A549 (cell line): ENCODE measurements at regions not wholly inside any gene's neighbourhood (a gene's known extent, or its start where the extent isn't known, plus 50 kb on each side); places are given as distances from the start of the nearest gene placed in this dataset.

Experiments used
- MYC ChIP-seq: IDR thresholded peaks from 2 replicates; pipeline ENCODE4 v1.6.1; 2012; ENCODE audit warnings: mild to moderate bottlenecking, inconsistent platforms, low read length, improper control_type of control experiment, borderline replicate concordance
- RAD21 ChIP-seq, 2 experiments: fragments of >200 bp in 1 of 2; sonication (Bioruptor Twin) in 1 of 2; formaldehyde crosslinking in 1 of 2; IDR thresholded peaks in 1 of 2; conservative IDR thresholded peaks in 1 of 2; 2 replicates in 1 of 2; 3 replicates in 1 of 2; pipeline ENCODE4 v1.6.1; 2012 to 2018; ENCODE audit warnings: inconsistent platforms in 1 of 2
- RFX5 ChIP-seq: fragments of 450-650 bp; IDR thresholded peaks from 2 replicates; pipeline ENCODE4 v1.7.1; 2014; ENCODE audit warnings: antibody characterized with exemption, mild to moderate bottlenecking, moderate library complexity
- TFCP2L1 ChIP-seq: fragments of 250-450 bp; sonication (Bioruptor Pico); IDR thresholded peaks from 2 replicates; pipeline ENCODE4 v1.5.0; 2021; ENCODE audit warnings: mild to moderate bottlenecking
- ZC3H11A ChIP-seq: fragments of 450-650 bp; IDR thresholded peaks from 2 replicates; pipeline ENCODE4 v1.6.1; 2014; ENCODE audit warnings: antibody characterized with exemption, mild to moderate bottlenecking
- TF ChIP-seq, protein P1 (sequence below): IDR thresholded peaks from 2 replicates; pipeline ENCODE4 v1.6.1; 2012
- TF ChIP-seq, protein P2 (sequence below): fragments of >200 bp; sonication (Bioruptor Twin); formaldehyde crosslinking; IDR thresholded peaks from 3 replicates; pipeline ENCODE4 v1.5.1; 2016

DNA sequence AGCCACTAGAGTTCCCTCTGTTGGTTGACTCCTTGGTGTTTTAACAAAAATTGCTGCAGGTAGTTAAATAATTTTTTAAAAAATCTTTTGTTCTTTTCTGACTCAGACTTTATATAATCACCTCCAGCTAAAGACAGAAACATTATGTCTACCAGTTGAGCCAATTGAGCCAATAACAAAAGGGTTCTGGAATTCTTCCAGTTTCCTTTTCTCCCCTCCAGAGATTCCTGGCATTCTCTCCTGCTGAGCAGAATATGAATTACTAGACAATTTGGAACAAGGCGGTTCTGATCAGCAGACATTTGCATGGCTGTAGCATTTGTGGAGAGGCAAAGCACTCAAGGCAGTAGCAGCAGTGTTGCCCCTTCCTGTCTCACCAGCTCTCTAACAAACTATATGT, 144.0 kb upstream of the SLC35B3 start:
- TF ChIP-seq TFCP2L1: no peak
- no peak for TF ChIP-seq RFX5
- TF ChIP-seq, protein P1, sequence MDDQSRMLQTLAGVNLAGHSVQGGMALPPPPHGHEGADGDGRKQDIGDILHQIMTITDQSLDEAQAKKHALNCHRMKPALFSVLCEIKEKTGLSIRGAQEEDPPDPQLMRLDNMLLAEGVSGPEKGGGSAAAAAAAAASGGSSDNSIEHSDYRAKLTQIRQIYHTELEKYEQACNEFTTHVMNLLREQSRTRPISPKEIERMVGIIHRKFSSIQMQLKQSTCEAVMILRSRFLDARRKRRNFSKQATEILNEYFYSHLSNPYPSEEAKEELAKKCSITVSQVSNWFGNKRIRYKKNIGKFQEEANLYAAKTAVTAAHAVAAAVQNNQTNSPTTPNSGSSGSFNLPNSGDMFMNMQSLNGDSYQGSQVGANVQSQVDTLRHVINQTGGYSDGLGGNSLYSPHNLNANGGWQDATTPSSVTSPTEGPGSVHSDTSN: no peak
- TF ChIP-seq, protein P2, sequence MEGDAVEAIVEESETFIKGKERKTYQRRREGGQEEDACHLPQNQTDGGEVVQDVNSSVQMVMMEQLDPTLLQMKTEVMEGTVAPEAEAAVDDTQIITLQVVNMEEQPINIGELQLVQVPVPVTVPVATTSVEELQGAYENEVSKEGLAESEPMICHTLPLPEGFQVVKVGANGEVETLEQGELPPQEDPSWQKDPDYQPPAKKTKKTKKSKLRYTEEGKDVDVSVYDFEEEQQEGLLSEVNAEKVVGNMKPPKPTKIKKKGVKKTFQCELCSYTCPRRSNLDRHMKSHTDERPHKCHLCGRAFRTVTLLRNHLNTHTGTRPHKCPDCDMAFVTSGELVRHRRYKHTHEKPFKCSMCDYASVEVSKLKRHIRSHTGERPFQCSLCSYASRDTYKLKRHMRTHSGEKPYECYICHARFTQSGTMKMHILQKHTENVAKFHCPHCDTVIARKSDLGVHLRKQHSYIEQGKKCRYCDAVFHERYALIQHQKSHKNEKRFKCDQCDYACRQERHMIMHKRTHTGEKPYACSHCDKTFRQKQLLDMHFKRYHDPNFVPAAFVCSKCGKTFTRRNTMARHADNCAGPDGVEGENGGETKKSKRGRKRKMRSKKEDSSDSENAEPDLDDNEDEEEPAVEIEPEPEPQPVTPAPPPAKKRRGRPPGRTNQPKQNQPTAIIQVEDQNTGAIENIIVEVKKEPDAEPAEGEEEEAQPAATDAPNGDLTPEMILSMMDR: no peak
- no peak for TF ChIP-seq RAD21 (conservative IDR thresholded peaks at IDR 0.05 in 1 of 2, IDR thresholded peaks at IDR 0.05 in 1 of 2)
- no peak for TF ChIP-seq ZC3H11A
- no peak for TF ChIP-seq MYC
